Astrocyte (in vitro differentiated cells and primary cell): ENCODE measurements at regions not wholly inside any gene's neighbourhood (a gene's known extent, or its start where the extent isn't known, plus 50 kb on each side); places are given as distances from the start of the nearest gene placed in this dataset.

Experiments
- EZH2 ChIP-seq: IDR thresholded peaks from 2 replicates; pipeline ENCODE4 v1.6.1; 2012; ENCODE audit warnings: mild to moderate bottlenecking, low read length, inconsistent platforms; ENCODE audit not compliant: insufficient read depth
- TF ChIP-seq, protein P1 (sequence below): IDR thresholded peaks from 2 replicates; pipeline ENCODE4 v1.5.1; 2011; ENCODE audit warnings: low read depth, mild to moderate bottlenecking, inconsistent platforms, low read length, moderate library complexity; ENCODE audit not compliant: insufficient read depth

DNA sequence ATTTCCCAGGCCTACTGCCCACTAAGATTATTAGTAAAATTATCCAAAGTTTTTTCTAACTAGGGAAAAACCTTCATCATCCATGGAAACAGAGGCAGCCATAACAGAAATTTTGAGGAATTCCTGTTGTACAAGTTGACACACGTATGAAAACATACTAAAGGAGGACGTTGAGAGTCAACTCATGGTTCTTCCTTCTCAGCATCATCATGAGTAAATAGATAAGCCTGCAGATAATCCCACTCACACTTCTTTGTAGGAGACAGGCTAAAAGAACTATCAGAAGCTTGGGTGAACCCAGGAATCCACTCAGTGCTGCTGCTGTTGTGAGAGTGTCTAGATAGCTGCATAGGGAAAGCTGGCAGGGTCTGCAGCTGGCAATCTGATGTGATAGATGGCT, 694.8 kb upstream of the NR2F2 start:
- TF ChIP-seq, protein P1, sequence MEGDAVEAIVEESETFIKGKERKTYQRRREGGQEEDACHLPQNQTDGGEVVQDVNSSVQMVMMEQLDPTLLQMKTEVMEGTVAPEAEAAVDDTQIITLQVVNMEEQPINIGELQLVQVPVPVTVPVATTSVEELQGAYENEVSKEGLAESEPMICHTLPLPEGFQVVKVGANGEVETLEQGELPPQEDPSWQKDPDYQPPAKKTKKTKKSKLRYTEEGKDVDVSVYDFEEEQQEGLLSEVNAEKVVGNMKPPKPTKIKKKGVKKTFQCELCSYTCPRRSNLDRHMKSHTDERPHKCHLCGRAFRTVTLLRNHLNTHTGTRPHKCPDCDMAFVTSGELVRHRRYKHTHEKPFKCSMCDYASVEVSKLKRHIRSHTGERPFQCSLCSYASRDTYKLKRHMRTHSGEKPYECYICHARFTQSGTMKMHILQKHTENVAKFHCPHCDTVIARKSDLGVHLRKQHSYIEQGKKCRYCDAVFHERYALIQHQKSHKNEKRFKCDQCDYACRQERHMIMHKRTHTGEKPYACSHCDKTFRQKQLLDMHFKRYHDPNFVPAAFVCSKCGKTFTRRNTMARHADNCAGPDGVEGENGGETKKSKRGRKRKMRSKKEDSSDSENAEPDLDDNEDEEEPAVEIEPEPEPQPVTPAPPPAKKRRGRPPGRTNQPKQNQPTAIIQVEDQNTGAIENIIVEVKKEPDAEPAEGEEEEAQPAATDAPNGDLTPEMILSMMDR = no peak
- no peak for TF ChIP-seq EZH2
